Heart right ventricle (tissue), 16 donors: ENCODE measurements at regions not wholly inside any gene's neighbourhood (a gene's known extent, or its start where the extent isn't known, plus 50 kb on each side); places are given as distances from the start of the nearest gene placed in this dataset.
"Not testable (repeated sequence)": the region's sequence is repeated elsewhere in the genome, so short reads cannot be mapped to it uniquely, and the experiment has no call there.

Source experiments
- ATAC-seq, 8 donors: fragments of 200-7000 bp; cut with Tn5 transposase; one replicate each; pipeline ENCODE4 v1.9.1; 2020; ENCODE audit warnings: mild to moderate bottlenecking in 8 of 8, moderate library complexity in 8 of 8, moderate number of reproducible peaks in 1 of 8
- DNase-seq, 2 donors: peaks; one replicate each; pipeline ENCODE4 v3.0.0-alpha.2; 2020
- H3K27ac ChIP-seq, 10 donors: fragments of 200-600 bp; sonication (generic) in 2 of 10; one replicate each; pipeline versions ENCODE4 v1.5.0 to v1.8.0; 2020 to 2022; ENCODE audit warnings: mild to moderate bottlenecking in 3 of 10
- H3K27me3 ChIP-seq, 7 donors: fragments of 200-600 bp; one replicate each; pipeline ENCODE4 v1.8.0; 2021 to 2022; ENCODE audit warnings: mild to moderate bottlenecking in 2 of 7
- H3K36me3 ChIP-seq, 9 donors: fragments of 200-600 bp; sonication (generic) in 1 of 9; one replicate each; pipeline versions ENCODE4 v1.5.0 to v1.8.0; 2020 to 2022; ENCODE audit warnings: mild to moderate bottlenecking in 2 of 9
- H3K4me1 ChIP-seq, 9 donors: fragments of 200-600 bp; sonication (generic) in 1 of 9; one replicate each; pipeline versions ENCODE4 v1.5.0 to v1.8.0; 2020 to 2022; ENCODE audit warnings: mild to moderate bottlenecking in 4 of 9
- H3K4me3 ChIP-seq, 10 donors: fragments of 200-600 bp; sonication (generic) in 2 of 10; one replicate each; pipeline versions ENCODE4 v1.5.0 to v1.8.0; 2020 to 2022; ENCODE audit warnings: mild to moderate bottlenecking in 7 of 10, moderate library complexity in 2 of 10
- H3K9me3 ChIP-seq, 11 donors: fragments of 200-600 bp in 10 of 11; sonication (generic) in 2 of 11; one replicate each; pipeline versions ENCODE4 v1.5.0 to v1.8.0; 2013 to 2022; ENCODE audit warnings: mild to moderate bottlenecking in 2 of 11, control low read depth in 1 of 11, moderate library complexity in 1 of 11
- CTCF ChIP-seq, 9 donors: fragments of 200-600 bp; sonication (generic) in 2 of 9; IDR thresholded peaks; one replicate each; pipeline versions ENCODE4 v1.5.0 to v1.8.0; 2021 to 2022; ENCODE audit warnings: antibody characterized with exemption in 9 of 9, mild to moderate bottlenecking in 5 of 9, moderate library complexity in 1 of 9
- WGBS, 2 donors: extraction: QIAGEN DNeasy Blood & Tissue Kit; methylation state at CpG; one replicate each; pipeline ENCODE4 v1.1.7; 2013; ENCODE audit warnings: inconsistent platforms in 1 of 2; 5-methylcytosine and 5-hydroxymethylcytosine counted together
- intact Hi-C, 10 donors: fragments of 100-400 bp; cut with DNase I; formaldehyde crosslinking; loops; one replicate each; pipeline versions ENCODE4 v1.11.1 to v1.14.2; 2022
- donor health status: Arrhythmogenic right ventricular cardiomyopathy.
- donor health status: ischemic (EF 13 %, LVEDD 7.1; RV severe dilation, severe dysfunction).
- donor health status: healthy with polysubstance abuse.
- donor health status: DM: no; HTN: yes; CAD: no.
- donor health status: DM: no; HTN: no; CAD: no.
- donor health status: ischemic (EF 25% LVEDD 6.9; RV normal size, moderate dysfunction).
- donor health status: ischemic (EF 25% LVEDD 5.7; RV mildly dilated, moderate dysfunction).
- donor health status: healthy.
- donor health status: DM: yes; HTN: yes; CAD: no.
- donor health status: Ischemic cardiomyopathy.
- donor health status: ischemic (EF 35%, LVEDD 5.7; RV mildly dilated, moderate dysfunction).
- donor health status: nonischemic (EF 11% LVEDD 7.7; RV severe dilation, severe dysfunction).
- donor health status: DM: yes; HTN: yes; CAD: no.
- donor health status: PGD.
- donor health status: ischemic (EF 29% LVEDD 5.4; RV normal size, mild dysfunction).
- donor health status: nonischemic (EF 23%, LVEDD 6.1; RV moderate dilation, normal function).

- H3K27me3 ChIP-seq, result peaks cover 0 to 11% (median 0%) of the 10 kb centered on the region in 7 donors
- no peaks in the 10 kb centered on the region for H3K36me3 ChIP-seq
- H3K27ac ChIP-seq, result no peak overlapping the region
- peak in 7 of 9 donors; percentile 37 to 59 (median 49) for TF ChIP-seq CTCF (IDR thresholded peaks at IDR 0.05)
- DNase-seq (no peak), ATAC-seq (peak in 1 of 8 donors; percentile 26)
- H3K4me1 ChIP-seq, result peaks cover 0 to 19% (median 7%) of the 10 kb centered on the region in 9 donors
- H3K4me3 ChIP-seq, result no peak overlapping the region
- WGBS, 2 donors, result 68% methylated on average over 8 of the region's 8 CpGs
- H3K9me3 ChIP-seq, result peaks cover 0 to 8% (median 0%) of the 10 kb centered on the region in 11 donors
- intact Hi-C loops, result loop anchor here in 1 of 10 donors (10.0 kb wide), 1 partner anchor 125 kb away; the partner anchor contains the start of gene ANO1
Observed at GRCh38 chr11:69950120-69950519, 128.0 kb upstream of the ANO1 start.

GRCh38 chr11:69950621-69951020 is 127.5 kb upstream of the ANO1 start:
- no peak overlapping the region for H3K4me3 ChIP-seq
- no peak for ATAC-seq
- H3K9me3 ChIP-seq, result peaks cover 0 to 8% (median 0%) of the 10 kb centered on the region in 11 donors
- H3K36me3 ChIP-seq, result no peaks in the 10 kb centered on the region
- no peak for TF ChIP-seq CTCF (IDR thresholded peaks at IDR 0.05)
- DNase-seq, result no peak
- whole genome bisulfite sequencing, 2 donors, result 81% methylated on average over 6 of the region's 6 CpGs
- intact Hi-C loops, result loop anchor here in 1 of 10 donors (10.0 kb wide), 1 partner anchor 124 kb away; the partner anchor contains the start of gene ANO1
- no peak overlapping the region for H3K27ac ChIP-seq
- peaks cover 0 to 19% (median 7%) of the 10 kb centered on the region in 9 donors for H3K4me1 ChIP-seq
- H3K27me3 ChIP-seq, result peaks cover 0 to 10% (median 0%) of the 10 kb centered on the region in 7 donors

- H3K27ac ChIP-seq, result no peak overlapping the region
- peak in 1 of 2 donors; percentile 2 for DNase-seq
Observed at GRCh38 chr11:69951821-69952220, 126.3 kb upstream of the ANO1 start.

GRCh38 chr11:69952229-69952975 is 125.7 kb upstream of the ANO1 start:
- not testable (repeated sequence) for DNase-seq, H3K9me3 ChIP-seq, H3K27ac ChIP-seq, H3K4me3 ChIP-seq, ATAC-seq, H3K36me3 ChIP-seq
- Histone ChIP-seq H3K27me3 (peaks cover 0 to 13% (median 0%) of the 10 kb centered on the region in 7 donors), H3K4me1 (peaks cover 0 to 19% (median 7%) of the 10 kb centered on the region in 9 donors)
- WGBS, 2 donors, result 93 to 95% methylated on average over 18 of the region's 18 CpGs
- intact Hi-C loops, result loop anchor here in 1 of 10 donors (10.0 kb wide), 1 partner anchor 122 kb away; the partner anchor contains the start of gene ANO1

More at GRCh38 chr11:69951821-69952220, 126.3 kb upstream of the ANO1 start:
- H3K9me3 ChIP-seq, result peaks cover 0 to 8% (median 0%) of the 10 kb centered on the region in 11 donors
- TF ChIP-seq CTCF (IDR thresholded peaks at IDR 0.05), result no peak
- intact Hi-C loops, result loop anchor here in 1 of 10 donors (10.0 kb wide), 1 partner anchor 123 kb away; the partner anchor contains the start of gene ANO1
- H3K4me1 ChIP-seq, result peaks cover 0 to 19% (median 7%) of the 10 kb centered on the region in 9 donors
- WGBS, 2 donors, result 90 to 93% methylated on average over 8 of the region's 8 CpGs
- H3K27me3 ChIP-seq, result peaks cover 0 to 13% (median 0%) of the 10 kb centered on the region in 7 donors
- no peak for ATAC-seq
- H3K4me3 ChIP-seq, result no peak overlapping the region
- H3K36me3 ChIP-seq, result no peaks in the 10 kb centered on the region
